GM12891 (cell line): ENCODE measurements at regions not wholly inside any gene's neighbourhood (a gene's known extent, or its start where the extent isn't known, plus 50 kb on each side); places are given as distances from the start of the nearest gene placed in this dataset.

Experiments
- PAX5 ChIP-seq: IDR thresholded peaks from 2 replicates; pipeline ENCODE4 v1.6.1; 2011; ENCODE audit warnings: low read length, moderate library complexity, mild to moderate bottlenecking; ENCODE audit not compliant: insufficient read depth, severe bottlenecking
- POLR2A ChIP-seq: IDR thresholded peaks from 2 replicates; pipeline ENCODE4 v1.6.1; 2011; ENCODE audit warnings: low read depth, low read length, control low read depth
- POLR2AphosphoS5 ChIP-seq: IDR thresholded peaks from 2 replicates; pipeline ENCODE4 v1.6.1; 2011; ENCODE audit warnings: low read depth, low read length, control low read depth
- POU2F2 ChIP-seq: IDR thresholded peaks from 2 replicates; pipeline ENCODE4 v1.6.1; 2011; ENCODE audit warnings: low read depth, mild to moderate bottlenecking, control low read depth, low read length, moderate library complexity
- SPI1 ChIP-seq: IDR thresholded peaks from 2 replicates; pipeline ENCODE4 v1.6.1; 2011; ENCODE audit warnings: low read depth, low read length, control low read depth
- TAF1 ChIP-seq: IDR thresholded peaks from 2 replicates; pipeline ENCODE4 v1.6.1; 2011; ENCODE audit warnings: low read depth, low read length, control low read depth

DNA sequence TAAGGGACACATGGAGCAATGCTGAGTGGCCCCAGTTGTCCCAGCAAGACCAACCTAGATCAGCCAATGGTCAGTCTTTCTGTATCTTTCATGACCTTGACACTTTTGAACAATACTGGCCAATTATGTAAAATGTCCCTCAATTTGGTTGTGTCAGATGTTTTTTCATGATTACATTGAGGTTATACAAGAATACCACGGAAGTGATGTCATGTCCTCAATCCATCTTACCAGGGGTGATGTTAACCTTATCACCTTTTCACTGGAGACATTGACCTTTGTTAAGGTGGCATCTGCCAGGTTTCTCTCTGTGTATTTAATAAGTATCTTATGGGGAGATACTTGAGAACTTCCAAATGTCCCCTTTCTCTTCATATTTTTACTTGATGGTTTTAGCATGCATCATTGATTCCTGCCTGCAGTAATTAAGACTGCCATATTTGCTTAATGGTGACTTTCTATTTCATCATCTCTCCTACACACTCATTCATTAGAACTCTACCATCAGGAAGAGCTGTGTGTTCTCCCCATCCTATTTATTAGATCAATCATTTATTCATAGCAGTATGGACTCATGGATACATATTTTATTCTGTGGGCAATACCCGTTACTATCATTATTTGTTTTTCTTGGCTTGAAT is 64.7 kb upstream of the RFLNA start:
- TF ChIP-seq POLR2A (no peak), POU2F2 (no peak), TAF1 (no peak), POLR2AphosphoS5 (no peak), SPI1 (no peak), PAX5 (no peak)
